ENCODE measurements at regions not wholly inside any gene's neighbourhood (a gene's known extent, or its start where the extent isn't known, plus 50 kb on each side); places are given as distances from the start of the nearest gene placed in this dataset.

- TF ChIP-seq CTCF (IDR thresholded peaks at IDR 0.05) (no peak), POLR2A (IDR thresholded peaks at IDR 0.05) (no peak)
Measured at GRCh38 chr11:134657631-134658030, 245.6 kb upstream of the B3GAT1 start.

All from thyroid gland (tissue), 4 donors.